ENCODE measurements at regions not wholly inside any gene's neighbourhood (a gene's known extent, or its start where the extent isn't known, plus 50 kb on each side); places are given as distances from the start of the nearest gene placed in this dataset.

GRCh38 chr14:43988989-43989388, 518.1 kb downstream of the FSCB start:
- DNase-seq (ENCODE audit: low spot score), result no peak

- no peak for DNase-seq (ENCODE audit: low spot score)
Observed at GRCh38 chr14:43983721-43984120, 523.4 kb downstream of the FSCB start.

GRCh38 chr14:43981135-43981768, 525.8 kb downstream of the FSCB start:
- no peak for DNase-seq (ENCODE audit: low spot score)

GRCh38 chr14:43956741-43957140, 550.3 kb downstream of the FSCB start:
- DNase-seq (ENCODE audit: low spot score), result no peak

- no peak for DNase-seq (ENCODE audit: low spot score)
Observed at GRCh38 chr14:43949400-43949799, 557.7 kb downstream of the FSCB start.

- DNase-seq (ENCODE audit: low spot score), result no peak
Observed at GRCh38 chr14:43939836-43940235, 567.2 kb downstream of the FSCB start.

GRCh38 chr14:43938588-43939281, 568.3 kb downstream of the FSCB start:
- DNase-seq (ENCODE audit: low spot score), result no peak

- DNase-seq (ENCODE audit: low spot score), result no peak
Observed at GRCh38 chr14:43937001-43937400, 570.1 kb downstream of the FSCB start.

GRCh38 chr14:43934102-43934501, 573.0 kb downstream of the FSCB start:
- DNase-seq (ENCODE audit: low spot score), result no peak

- no peak for DNase-seq (ENCODE audit: low spot score)
Observed at GRCh38 chr14:43914041-43914693, 592.9 kb downstream of the FSCB start.

GRCh38 chr14:43903209-43903608, 603.9 kb downstream of the FSCB start:
- no peak for DNase-seq (ENCODE audit: low spot score)

- no peak for DNase-seq (ENCODE audit: low spot score)
Observed at GRCh38 chr14:43901911-43902673, 605.0 kb downstream of the FSCB start.

- no peak for DNase-seq (ENCODE audit: low spot score)
Observed at GRCh38 chr14:43900173-43900655, 606.9 kb downstream of the FSCB start.

GRCh38 chr14:43898687-43899086, 608.4 kb downstream of the FSCB start:
- DNase-seq (ENCODE audit: low spot score), result no peak

- DNase-seq (ENCODE audit: low spot score), result no peak
Observed at GRCh38 chr14:43896044-43896443, 611.0 kb downstream of the FSCB start.

GRCh38 chr14:43894534-43894933, 612.5 kb downstream of the FSCB start:
- peak; percentile 6 for DNase-seq (ENCODE audit: low spot score)

- no peak for DNase-seq (ENCODE audit: low spot score)
Observed at GRCh38 chr14:43887523-43887922, 619.6 kb downstream of the FSCB start.

- DNase-seq (ENCODE audit: low spot score), result no peak
Observed at GRCh38 chr14:43877351-43877960, 629.6 kb downstream of the FSCB start.

GRCh38 chr14:43872752-43873655, 634.1 kb downstream of the FSCB start:
- no peak for DNase-seq (ENCODE audit: low spot score)

GRCh38 chr14:43872222-43872621, 634.9 kb downstream of the FSCB start:
- no peak for DNase-seq (ENCODE audit: low spot score)

- no peak for DNase-seq (ENCODE audit: low spot score)
Observed at GRCh38 chr14:43858981-43859380, 648.1 kb downstream of the FSCB start.

Measured in kidney tubule cell (primary cell).